ENCODE measurements at regions not wholly inside any gene's neighbourhood (a gene's known extent, or its start where the extent isn't known, plus 50 kb on each side); places are given as distances from the start of the nearest gene placed in this dataset.

DNA sequence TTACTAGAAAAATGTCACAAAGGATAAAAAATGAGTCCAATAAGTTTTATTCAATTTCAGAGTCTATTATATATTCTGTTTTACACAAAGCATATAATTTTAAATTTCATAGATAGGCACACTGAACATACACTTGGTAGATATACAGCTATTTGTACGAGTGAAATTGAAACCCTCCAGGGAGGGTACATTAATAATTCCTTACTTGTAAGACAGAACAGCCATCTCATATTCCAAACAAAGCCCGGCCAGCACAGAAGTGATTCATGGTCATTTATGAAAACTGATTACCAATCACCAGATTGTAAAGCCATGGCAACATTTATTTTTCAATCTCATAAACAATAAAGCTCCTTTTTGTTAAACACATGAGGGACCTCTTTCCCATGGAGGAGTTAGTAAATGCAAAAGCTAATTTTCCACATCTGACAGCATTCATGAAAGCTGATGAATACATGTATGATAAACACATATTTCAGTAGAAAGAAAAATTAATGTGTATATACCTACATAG, 190.6 kb downstream of the TDRD15 start:
- intact Hi-C loops (cut with micrococcal nuclease), result loop anchor here (10.0 kb wide), 1 partner anchor 140 kb away; no protein-coding TSS in a partner anchor

More for the DNA sequence above, 190.6 kb downstream of the TDRD15 start:
- RAD21 ChIA-PET (ENCODE audit: low non-redundant PET in 1 of 2, low total read pairs in 2 of 2, uncharacterized antibody in 2 of 2, unreplicated experiment in 2 of 2), result no interaction called here
- no peak overlapping the region for H3K27ac ChIP-seq (ENCODE audit: low read depth, low read length)
- no TSS peak for BruUV-seq (replicated peaks)
- no peaks in the 10 kb centered on the region for H4K20me1 ChIP-seq (ENCODE audit: insufficient read depth)
- H3K9me3 ChIP-seq (ENCODE audit: control insufficient read depth in 1 of 2, insufficient read depth in 1 of 2, low read depth in 1 of 2, low read length in 2 of 2), result no peaks in the 10 kb centered on the region
- DNase-seq (ENCODE audit: low read depth, low spot score) (no peak), ATAC-seq (no peak)
- H3K4me3 ChIP-seq (replicated peaks in 1 of 2; ENCODE audit: low read depth in 1 of 2, low read length in 2 of 2), result no peak overlapping the region
- no peak overlapping the region for H3K4me2 ChIP-seq (ENCODE audit: low read length)
- H3K36me3 ChIP-seq (ENCODE audit: control insufficient read depth in 1 of 2, insufficient read depth in 2 of 2, low read length in 2 of 2), result no peaks in the 10 kb centered on the region
- no peak for TF ChIP-seq EZH2phosphoT487 (IDR thresholded peaks at IDR 0.05; ENCODE audit: borderline replicate concordance)
- TF ChIP-seq EGR1 (IDR thresholded peaks at IDR 0.05; ENCODE audit: low read depth), result no peak
- TF ChIP-seq YY1 (IDR thresholded peaks at IDR 0.05; ENCODE audit: extremely low read depth, insufficient replicate concordance, low read depth, low read length), result no peak
- no peak for TF ChIP-seq SIN3A (IDR thresholded peaks at IDR 0.05; ENCODE audit: low read depth)
- TF ChIP-seq JUND (IDR thresholded peaks at IDR 0.05), result no peak
- TF ChIP-seq CTCF (IDR thresholded peaks at IDR 0.05 in 2 of 3, conservative IDR thresholded peaks at IDR 0.05 in 1 of 3; ENCODE audit: borderline replicate concordance in 1 of 3, insufficient read depth in 1 of 3, low read depth in 2 of 3, low read length in 2 of 3), result no peak
- no peak for TF ChIP-seq POLR2A (IDR thresholded peaks at IDR 0.05; ENCODE audit: borderline replicate concordance, extremely low read depth, insufficient read depth, insufficient read length)
- no peak for TF ChIP-seq ZFX (IDR thresholded peaks at IDR 0.05)
- TF ChIP-seq CBX3 (IDR thresholded peaks at IDR 0.05; ENCODE audit: low read depth), result no peak
- TF ChIP-seq RAD21 (IDR thresholded peaks at IDR 0.05; ENCODE audit: low read depth), result no peak
- no peak for TF ChIP-seq ATF3 (IDR thresholded peaks at IDR 0.05)
- TF ChIP-seq ELF1 (IDR thresholded peaks at IDR 0.05; ENCODE audit: borderline replicate concordance, low read depth), result no peak
- no peak for TF ChIP-seq ZNF274 (IDR thresholded peaks at IDR 0.05; ENCODE audit: low read depth, low read length)
- no peak for TF ChIP-seq CEBPB (IDR thresholded peaks at IDR 0.05; ENCODE audit: low read depth)
- TF ChIP-seq TCF7L2 (IDR thresholded peaks at IDR 0.05; ENCODE audit: borderline replicate concordance, extremely low read depth, insufficient read depth, insufficient read length), result no peak
- no peak for TF ChIP-seq FOSL1 (IDR thresholded peaks at IDR 0.05; ENCODE audit: low read depth)
- TF ChIP-seq, protein P1, sequence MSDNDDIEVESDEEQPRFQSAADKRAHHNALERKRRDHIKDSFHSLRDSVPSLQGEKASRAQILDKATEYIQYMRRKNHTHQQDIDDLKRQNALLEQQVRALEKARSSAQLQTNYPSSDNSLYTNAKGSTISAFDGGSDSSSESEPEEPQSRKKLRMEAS (IDR thresholded peaks at IDR 0.05), result no peak
- no peak for TF ChIP-seq SP1 (IDR thresholded peaks at IDR 0.05; ENCODE audit: low read depth)
- TF ChIP-seq, protein P2, sequence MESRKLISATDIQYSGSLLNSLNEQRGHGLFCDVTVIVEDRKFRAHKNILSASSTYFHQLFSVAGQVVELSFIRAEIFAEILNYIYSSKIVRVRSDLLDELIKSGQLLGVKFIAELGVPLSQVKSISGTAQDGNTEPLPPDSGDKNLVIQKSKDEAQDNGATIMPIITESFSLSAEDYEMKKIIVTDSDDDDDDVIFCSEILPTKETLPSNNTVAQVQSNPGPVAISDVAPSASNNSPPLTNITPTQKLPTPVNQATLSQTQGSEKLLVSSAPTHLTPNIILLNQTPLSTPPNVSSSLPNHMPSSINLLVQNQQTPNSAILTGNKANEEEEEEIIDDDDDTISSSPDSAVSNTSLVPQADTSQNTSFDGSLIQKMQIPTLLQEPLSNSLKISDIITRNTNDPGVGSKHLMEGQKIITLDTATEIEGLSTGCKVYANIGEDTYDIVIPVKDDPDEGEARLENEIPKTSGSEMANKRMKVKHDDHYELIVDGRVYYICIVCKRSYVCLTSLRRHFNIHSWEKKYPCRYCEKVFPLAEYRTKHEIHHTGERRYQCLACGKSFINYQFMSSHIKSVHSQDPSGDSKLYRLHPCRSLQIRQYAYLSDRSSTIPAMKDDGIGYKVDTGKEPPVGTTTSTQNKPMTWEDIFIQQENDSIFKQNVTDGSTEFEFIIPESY (IDR thresholded peaks at IDR 0.05; ENCODE audit: extremely low read depth, insufficient replicate concordance, low read length), result no peak
- H3K27me3 ChIP-seq (ENCODE audit: insufficient read depth, low read length), result no peaks in the 10 kb centered on the region
- POLR2A ChIA-PET, result no interaction called here
- no peaks in the 10 kb centered on the region for H3K9me2 ChIP-seq (ENCODE audit: insufficient read depth)
- H3K9ac ChIP-seq (ENCODE audit: low read length), result no peak overlapping the region
- H2AFZ ChIP-seq (ENCODE audit: low read depth, low read length, poor library complexity, severe bottlenecking), result no peak overlapping the region
- H3K79me2 ChIP-seq (ENCODE audit: insufficient read depth, low read length), result no peaks in the 10 kb centered on the region
- CTCF ChIA-PET, result no interaction called here
- no peaks in the 10 kb centered on the region for H3K4me1 ChIP-seq (ENCODE audit: control insufficient read depth in 1 of 2, insufficient read depth in 2 of 2, low read length in 2 of 2)
